ENCODE measurements at regions not wholly inside any gene's neighbourhood (a gene's known extent, or its start where the extent isn't known, plus 50 kb on each side); places are given as distances from the start of the nearest gene placed in this dataset.

DNA sequence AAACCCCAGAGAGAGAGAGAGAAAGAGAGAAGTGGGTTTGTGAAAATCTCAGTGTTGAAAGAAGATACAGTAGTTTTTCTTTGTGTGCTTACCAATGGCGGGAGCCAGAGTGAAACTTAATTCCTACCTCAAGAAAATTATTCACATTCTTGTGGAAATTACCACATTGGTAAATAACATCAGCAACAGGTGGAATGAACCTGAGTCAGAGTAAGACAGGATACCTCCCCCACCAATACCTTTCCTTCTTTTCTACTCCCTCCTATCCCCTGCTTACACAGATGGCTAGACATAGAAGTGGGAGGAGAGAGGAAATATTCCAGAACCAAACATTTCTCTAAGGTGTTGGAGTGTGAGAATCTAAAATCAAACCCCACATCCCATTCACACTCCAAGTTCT is 793.9 kb downstream of the SORCS3 start:
- TF ChIP-seq, protein P1, sequence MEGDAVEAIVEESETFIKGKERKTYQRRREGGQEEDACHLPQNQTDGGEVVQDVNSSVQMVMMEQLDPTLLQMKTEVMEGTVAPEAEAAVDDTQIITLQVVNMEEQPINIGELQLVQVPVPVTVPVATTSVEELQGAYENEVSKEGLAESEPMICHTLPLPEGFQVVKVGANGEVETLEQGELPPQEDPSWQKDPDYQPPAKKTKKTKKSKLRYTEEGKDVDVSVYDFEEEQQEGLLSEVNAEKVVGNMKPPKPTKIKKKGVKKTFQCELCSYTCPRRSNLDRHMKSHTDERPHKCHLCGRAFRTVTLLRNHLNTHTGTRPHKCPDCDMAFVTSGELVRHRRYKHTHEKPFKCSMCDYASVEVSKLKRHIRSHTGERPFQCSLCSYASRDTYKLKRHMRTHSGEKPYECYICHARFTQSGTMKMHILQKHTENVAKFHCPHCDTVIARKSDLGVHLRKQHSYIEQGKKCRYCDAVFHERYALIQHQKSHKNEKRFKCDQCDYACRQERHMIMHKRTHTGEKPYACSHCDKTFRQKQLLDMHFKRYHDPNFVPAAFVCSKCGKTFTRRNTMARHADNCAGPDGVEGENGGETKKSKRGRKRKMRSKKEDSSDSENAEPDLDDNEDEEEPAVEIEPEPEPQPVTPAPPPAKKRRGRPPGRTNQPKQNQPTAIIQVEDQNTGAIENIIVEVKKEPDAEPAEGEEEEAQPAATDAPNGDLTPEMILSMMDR (conservative IDR thresholded peaks at IDR 0.05; ENCODE audit: low read depth, low read length), result no peak
- DNase-seq (ENCODE audit: low read depth), result no peak
- H3K4me3 ChIP-seq (ENCODE audit: low read depth, low read length), result no peak overlapping the region

DNA sequence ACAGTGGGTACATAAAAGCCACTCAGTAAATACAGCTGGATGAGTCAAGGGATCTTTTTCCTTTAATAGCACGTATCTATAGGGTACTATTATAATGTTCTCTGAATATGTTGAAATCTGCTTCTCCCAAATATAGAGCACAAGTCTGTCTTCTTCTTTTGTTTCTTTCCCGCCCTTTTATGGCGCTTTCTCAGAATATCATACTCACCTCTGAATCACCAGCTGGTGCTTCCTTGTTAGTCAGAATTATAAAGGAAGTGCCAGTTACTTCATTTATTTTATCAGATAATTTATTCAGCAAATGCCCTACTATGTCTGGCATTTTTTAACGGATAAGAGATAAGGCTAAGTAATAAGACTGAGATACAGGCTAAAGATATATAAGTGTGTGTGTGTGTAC is 772.9 kb downstream of the SORCS3 start:
- no peak overlapping the region for H3K4me3 ChIP-seq (ENCODE audit: low read depth, low read length)
- TF ChIP-seq, protein P1 (conservative IDR thresholded peaks at IDR 0.05; ENCODE audit: low read depth, low read length), result no peak
- no peak for DNase-seq (ENCODE audit: low read depth)

DNA sequence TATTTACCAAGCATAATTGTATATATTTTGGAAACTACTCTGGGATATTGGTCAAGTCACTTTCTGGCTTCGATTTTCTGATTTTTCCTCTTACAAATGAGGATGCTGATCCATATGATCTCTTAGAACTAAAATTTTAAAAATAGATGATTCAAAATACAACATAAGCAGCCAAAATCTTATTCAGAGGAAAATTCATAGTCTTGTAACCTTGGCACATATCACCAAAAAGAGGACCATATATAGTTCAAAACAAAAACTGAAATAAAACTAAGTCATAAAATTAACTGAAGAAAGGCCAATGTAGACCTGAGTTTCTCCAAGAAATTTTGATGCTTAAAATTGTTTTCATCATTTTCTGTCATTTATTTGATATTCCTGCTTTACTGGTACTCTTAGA is 768.3 kb downstream of the SORCS3 start:
- no peak for DNase-seq (ENCODE audit: low read depth)
- no peak overlapping the region for H3K4me3 ChIP-seq (ENCODE audit: low read depth, low read length)
- TF ChIP-seq, protein P1 (conservative IDR thresholded peaks at IDR 0.05; ENCODE audit: low read depth, low read length), result no peak

DNA sequence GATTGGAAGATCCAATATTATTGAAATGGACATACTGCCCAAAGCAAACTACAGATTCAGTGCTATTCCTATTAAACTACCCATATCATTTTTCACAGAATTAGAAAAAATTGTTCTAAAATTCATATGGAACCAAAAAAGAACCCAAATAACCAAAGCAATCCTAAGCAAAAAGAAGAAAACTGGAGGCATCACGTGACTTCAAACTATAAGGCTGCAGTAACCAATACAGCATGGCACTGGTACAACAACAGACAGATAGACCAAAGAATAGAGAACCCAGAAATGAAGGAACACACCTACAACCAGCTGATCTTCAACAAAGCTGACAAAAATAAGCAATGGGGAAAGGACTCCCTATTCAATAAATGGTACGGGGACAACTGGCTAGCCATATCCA is 765.4 kb downstream of the SORCS3 start:
- TF ChIP-seq, protein P1 (conservative IDR thresholded peaks at IDR 0.05; ENCODE audit: low read depth, low read length), result no peak
- no peak overlapping the region for H3K4me3 ChIP-seq (ENCODE audit: low read depth, low read length)
- no peak for DNase-seq (ENCODE audit: low read depth)

DNA sequence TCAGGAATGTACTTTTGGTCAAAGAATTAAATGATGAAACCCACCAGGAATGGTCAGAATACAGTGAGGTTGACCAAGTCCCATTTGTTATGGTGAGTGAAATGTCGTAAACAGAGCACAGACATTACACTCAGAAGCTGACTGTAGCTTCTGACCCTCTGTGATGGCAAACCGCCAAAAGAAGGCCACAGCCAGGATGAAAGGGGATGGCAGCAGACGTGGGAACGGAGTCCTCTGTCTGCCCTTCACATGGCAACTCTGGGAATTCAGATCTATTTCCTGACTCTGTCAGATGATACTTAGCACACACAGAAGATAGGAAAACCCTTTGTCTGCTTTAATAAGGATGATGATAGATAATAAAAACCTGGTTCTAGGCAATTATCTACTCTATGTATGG is 757.1 kb downstream of the SORCS3 start:
- TF ChIP-seq, protein P1 (conservative IDR thresholded peaks at IDR 0.05; ENCODE audit: low read depth, low read length), result no peak
- no peak overlapping the region for H3K4me3 ChIP-seq (ENCODE audit: low read depth, low read length)
- DNase-seq (ENCODE audit: low read depth), result no peak

DNA sequence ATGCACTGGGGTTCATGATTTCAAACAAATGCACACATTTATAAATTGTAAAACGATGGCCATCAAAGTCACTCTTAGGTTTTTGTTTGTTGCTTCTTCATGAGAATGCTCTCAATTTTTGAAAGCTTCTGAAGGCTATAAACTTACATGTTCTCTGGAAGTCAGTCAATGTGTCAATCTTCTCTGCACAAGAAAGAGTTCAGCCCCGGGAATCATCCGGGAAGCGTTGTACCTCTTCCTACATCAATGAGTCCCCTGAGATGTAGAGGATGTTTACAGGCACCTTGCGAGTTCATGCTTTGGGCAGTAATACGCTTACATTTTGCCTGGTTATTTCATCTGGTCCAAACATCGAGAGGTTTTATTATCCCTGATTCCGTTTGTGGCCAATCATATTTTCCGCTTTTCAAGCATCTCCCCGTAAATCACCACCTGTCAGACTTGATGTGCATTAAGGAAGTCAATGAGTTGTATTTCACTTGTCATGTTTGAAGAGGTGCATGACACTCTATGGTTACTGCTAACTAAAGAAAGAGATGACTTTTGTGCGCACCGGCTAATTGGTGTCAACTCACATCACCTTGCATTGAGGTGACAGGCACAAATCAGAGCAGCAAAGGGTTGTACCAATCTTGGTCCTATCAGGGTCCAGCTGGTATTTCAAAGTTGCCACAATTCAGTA is 750.7 kb downstream of the SORCS3 start:
- H3K4me3 ChIP-seq (ENCODE audit: low read depth, low read length), result no peak overlapping the region
- no peak for DNase-seq (ENCODE audit: low read depth)
- TF ChIP-seq, protein P1 (conservative IDR thresholded peaks at IDR 0.05; ENCODE audit: low read depth, low read length), result no peak

DNA sequence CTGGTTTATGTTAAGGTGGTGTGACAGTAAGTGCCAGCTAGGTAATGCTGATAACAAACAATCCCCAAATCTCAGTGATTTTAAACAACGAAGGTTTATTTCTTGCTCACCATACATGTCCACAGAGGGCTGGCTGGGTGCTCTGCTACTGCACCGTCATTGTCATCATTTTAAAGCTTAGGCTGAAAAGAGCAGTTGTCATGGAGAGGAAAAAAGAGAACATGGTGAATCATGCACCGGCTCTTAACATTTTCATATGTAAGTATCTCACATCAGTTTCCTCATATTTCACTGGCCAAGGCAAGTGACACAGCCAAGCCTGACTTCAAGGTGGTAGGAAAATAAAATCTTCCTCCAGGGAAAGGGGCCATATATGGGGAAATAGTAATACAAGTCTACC is 746.9 kb downstream of the SORCS3 start:
- no peak overlapping the region for H3K4me3 ChIP-seq (ENCODE audit: low read depth, low read length)
- TF ChIP-seq, protein P1 (conservative IDR thresholded peaks at IDR 0.05; ENCODE audit: low read depth, low read length), result no peak
- DNase-seq (ENCODE audit: low read depth), result no peak
